K562 (cell line): ENCODE measurements at regions not wholly inside any gene's neighbourhood (a gene's known extent, or its start where the extent isn't known, plus 50 kb on each side); places are given as distances from the start of the nearest gene placed in this dataset.

Experiments used
- BACH1 ChIP-seq: fragments of 200-800 bp; sonication (Bioruptor generic); IDR thresholded peaks from 2 replicates; pipeline ENCODE4 v1.6.1; 2016; ENCODE audit warnings: missing genetic modification characterization, missing compliant biosample characterization
- BDP1 ChIP-seq: IDR thresholded peaks from 3 replicates; pipeline ENCODE4 v1.6.1; 2011; ENCODE audit not compliant: insufficient read length, insufficient read depth
- FOXM1 ChIP-seq, 2 experiments: fragments of 450-650 bp in 1 of 2; sonication (generic) in 1 of 2; formaldehyde crosslinking in 1 of 2; IDR thresholded peaks; 2 replicates each; pipeline versions ENCODE4 v1.6.1 to v1.9.0; 2017 to 2022; ENCODE audit warnings: low read depth in 2 of 2, mild to moderate bottlenecking in 2 of 2, missing genetic modification reagents in 1 of 2, moderate library complexity in 1 of 2
- KAT8 ChIP-seq: fragments of 450-650 bp; IDR thresholded peaks from 2 replicates; pipeline ENCODE4 v1.6.1; 2016; ENCODE audit warnings: low read depth, mild to moderate bottlenecking
- PRMT5 ChIP-seq: sonication (generic); formaldehyde crosslinking; IDR thresholded peaks from 2 replicates; pipeline ENCODE4 v1.5.0; 2020; ENCODE audit warnings: missing genetic modification reagents
- SMC3 ChIP-seq: conservative IDR thresholded peaks from 2 replicates; pipeline ENCODE4 v1.6.1; 2011; ENCODE audit warnings: low read depth, low read length, improper control_type of control experiment; ENCODE audit not compliant: insufficient read depth
- ZFP1 ChIP-seq: fragments of 450-650 bp; formaldehyde crosslinking; IDR thresholded peaks from 2 replicates; pipeline ENCODE4 v1.4.0; 2020; ENCODE audit warnings: mild to moderate bottlenecking, mixed read lengths
- ZNF224 ChIP-seq: sonication (generic); formaldehyde crosslinking; IDR thresholded peaks from 2 replicates; pipeline ENCODE4 v1.8.0; 2022; ENCODE audit warnings: mild to moderate bottlenecking, missing genetic modification reagents
- ZNF354B ChIP-seq: fragments of 250-450 bp; sonication (Bioruptor Pico); IDR thresholded peaks from 2 replicates; pipeline ENCODE4 v1.4.0; 2020
- ZNF589 ChIP-seq: fragments of 200-800 bp; sonication (Bioruptor generic); IDR thresholded peaks from 2 replicates; pipeline ENCODE4 v1.6.1; 2016; ENCODE audit warnings: low read depth, missing genetic modification characterization, missing compliant biosample characterization
- TF ChIP-seq, protein P1 (sequence below): fragments of 450-650 bp; IDR thresholded peaks from 2 replicates; pipeline ENCODE4 v1.6.1; 2016; ENCODE audit warnings: mild to moderate bottlenecking, moderate library complexity
- TF ChIP-seq, protein P2 (sequence below), 3 experiments: IDR thresholded peaks in 2 of 3; conservative IDR thresholded peaks in 1 of 3; 2 replicates each; pipeline ENCODE4 v1.5.1; 2011 to 2012; ENCODE audit warnings: low read length in 3 of 3, mild to moderate bottlenecking in 3 of 3, control low read depth in 2 of 3, improper control_type of control experiment in 1 of 3, inconsistent platforms in 1 of 3, low read depth in 1 of 3, mixed read lengths in 1 of 3, moderate library complexity in 1 of 3; ENCODE audit not compliant: insufficient read depth in 2 of 3

DNA sequence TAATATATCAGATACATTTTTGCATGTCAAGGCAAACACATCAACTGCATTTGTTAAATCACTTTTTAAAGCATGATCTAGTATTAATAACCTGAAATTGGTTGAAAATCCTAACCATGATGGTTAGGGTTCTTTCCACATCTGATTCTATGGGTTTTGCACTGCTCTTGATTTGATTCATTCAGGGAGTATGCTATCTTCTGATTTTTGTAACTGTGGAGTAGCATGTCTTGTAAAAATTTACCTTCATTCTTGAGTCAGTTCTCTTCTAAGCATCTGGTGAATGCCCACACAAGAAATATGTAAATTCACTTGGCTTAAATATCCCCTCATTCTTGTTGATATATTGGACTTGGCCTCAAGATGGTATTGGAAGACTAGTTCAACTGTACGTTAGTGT, 178.7 kb downstream of the KLF6 start:
- TF ChIP-seq ZNF589 (CRISPR knock-in tag) (no peak), KAT8 (no peak), ZNF224 (no peak), FOXM1 (IDR thresholded peaks at IDR 0.05; ENCODE audit: low read depth) (no peak), FOXM1 (CRISPR knock-in tag; IDR thresholded peaks at IDR 0.05; ENCODE audit: low read depth) (no peak), BACH1 (tag) (no peak), ZFP1 (no peak), PRMT5 (CRISPR knock-in tag) (no peak), SMC3 (no peak), ZNF354B (no peak), BDP1 (no peak)
- TF ChIP-seq, protein P1, sequence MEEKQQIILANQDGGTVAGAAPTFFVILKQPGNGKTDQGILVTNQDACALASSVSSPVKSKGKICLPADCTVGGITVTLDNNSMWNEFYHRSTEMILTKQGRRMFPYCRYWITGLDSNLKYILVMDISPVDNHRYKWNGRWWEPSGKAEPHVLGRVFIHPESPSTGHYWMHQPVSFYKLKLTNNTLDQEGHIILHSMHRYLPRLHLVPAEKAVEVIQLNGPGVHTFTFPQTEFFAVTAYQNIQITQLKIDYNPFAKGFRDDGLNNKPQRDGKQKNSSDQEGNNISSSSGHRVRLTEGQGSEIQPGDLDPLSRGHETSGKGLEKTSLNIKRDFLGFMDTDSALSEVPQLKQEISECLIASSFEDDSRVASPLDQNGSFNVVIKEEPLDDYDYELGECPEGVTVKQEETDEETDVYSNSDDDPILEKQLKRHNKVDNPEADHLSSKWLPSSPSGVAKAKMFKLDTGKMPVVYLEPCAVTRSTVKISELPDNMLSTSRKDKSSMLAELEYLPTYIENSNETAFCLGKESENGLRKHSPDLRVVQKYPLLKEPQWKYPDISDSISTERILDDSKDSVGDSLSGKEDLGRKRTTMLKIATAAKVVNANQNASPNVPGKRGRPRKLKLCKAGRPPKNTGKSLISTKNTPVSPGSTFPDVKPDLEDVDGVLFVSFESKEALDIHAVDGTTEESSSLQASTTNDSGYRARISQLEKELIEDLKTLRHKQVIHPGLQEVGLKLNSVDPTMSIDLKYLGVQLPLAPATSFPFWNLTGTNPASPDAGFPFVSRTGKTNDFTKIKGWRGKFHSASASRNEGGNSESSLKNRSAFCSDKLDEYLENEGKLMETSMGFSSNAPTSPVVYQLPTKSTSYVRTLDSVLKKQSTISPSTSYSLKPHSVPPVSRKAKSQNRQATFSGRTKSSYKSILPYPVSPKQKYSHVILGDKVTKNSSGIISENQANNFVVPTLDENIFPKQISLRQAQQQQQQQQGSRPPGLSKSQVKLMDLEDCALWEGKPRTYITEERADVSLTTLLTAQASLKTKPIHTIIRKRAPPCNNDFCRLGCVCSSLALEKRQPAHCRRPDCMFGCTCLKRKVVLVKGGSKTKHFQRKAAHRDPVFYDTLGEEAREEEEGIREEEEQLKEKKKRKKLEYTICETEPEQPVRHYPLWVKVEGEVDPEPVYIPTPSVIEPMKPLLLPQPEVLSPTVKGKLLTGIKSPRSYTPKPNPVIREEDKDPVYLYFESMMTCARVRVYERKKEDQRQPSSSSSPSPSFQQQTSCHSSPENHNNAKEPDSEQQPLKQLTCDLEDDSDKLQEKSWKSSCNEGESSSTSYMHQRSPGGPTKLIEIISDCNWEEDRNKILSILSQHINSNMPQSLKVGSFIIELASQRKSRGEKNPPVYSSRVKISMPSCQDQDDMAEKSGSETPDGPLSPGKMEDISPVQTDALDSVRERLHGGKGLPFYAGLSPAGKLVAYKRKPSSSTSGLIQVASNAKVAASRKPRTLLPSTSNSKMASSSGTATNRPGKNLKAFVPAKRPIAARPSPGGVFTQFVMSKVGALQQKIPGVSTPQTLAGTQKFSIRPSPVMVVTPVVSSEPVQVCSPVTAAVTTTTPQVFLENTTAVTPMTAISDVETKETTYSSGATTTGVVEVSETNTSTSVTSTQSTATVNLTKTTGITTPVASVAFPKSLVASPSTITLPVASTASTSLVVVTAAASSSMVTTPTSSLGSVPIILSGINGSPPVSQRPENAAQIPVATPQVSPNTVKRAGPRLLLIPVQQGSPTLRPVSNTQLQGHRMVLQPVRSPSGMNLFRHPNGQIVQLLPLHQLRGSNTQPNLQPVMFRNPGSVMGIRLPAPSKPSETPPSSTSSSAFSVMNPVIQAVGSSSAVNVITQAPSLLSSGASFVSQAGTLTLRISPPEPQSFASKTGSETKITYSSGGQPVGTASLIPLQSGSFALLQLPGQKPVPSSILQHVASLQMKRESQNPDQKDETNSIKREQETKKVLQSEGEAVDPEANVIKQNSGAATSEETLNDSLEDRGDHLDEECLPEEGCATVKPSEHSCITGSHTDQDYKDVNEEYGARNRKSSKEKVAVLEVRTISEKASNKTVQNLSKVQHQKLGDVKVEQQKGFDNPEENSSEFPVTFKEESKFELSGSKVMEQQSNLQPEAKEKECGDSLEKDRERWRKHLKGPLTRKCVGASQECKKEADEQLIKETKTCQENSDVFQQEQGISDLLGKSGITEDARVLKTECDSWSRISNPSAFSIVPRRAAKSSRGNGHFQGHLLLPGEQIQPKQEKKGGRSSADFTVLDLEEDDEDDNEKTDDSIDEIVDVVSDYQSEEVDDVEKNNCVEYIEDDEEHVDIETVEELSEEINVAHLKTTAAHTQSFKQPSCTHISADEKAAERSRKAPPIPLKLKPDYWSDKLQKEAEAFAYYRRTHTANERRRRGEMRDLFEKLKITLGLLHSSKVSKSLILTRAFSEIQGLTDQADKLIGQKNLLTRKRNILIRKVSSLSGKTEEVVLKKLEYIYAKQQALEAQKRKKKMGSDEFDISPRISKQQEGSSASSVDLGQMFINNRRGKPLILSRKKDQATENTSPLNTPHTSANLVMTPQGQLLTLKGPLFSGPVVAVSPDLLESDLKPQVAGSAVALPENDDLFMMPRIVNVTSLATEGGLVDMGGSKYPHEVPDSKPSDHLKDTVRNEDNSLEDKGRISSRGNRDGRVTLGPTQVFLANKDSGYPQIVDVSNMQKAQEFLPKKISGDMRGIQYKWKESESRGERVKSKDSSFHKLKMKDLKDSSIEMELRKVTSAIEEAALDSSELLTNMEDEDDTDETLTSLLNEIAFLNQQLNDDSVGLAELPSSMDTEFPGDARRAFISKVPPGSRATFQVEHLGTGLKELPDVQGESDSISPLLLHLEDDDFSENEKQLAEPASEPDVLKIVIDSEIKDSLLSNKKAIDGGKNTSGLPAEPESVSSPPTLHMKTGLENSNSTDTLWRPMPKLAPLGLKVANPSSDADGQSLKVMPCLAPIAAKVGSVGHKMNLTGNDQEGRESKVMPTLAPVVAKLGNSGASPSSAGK, result no peak
- TF ChIP-seq, protein P2, sequence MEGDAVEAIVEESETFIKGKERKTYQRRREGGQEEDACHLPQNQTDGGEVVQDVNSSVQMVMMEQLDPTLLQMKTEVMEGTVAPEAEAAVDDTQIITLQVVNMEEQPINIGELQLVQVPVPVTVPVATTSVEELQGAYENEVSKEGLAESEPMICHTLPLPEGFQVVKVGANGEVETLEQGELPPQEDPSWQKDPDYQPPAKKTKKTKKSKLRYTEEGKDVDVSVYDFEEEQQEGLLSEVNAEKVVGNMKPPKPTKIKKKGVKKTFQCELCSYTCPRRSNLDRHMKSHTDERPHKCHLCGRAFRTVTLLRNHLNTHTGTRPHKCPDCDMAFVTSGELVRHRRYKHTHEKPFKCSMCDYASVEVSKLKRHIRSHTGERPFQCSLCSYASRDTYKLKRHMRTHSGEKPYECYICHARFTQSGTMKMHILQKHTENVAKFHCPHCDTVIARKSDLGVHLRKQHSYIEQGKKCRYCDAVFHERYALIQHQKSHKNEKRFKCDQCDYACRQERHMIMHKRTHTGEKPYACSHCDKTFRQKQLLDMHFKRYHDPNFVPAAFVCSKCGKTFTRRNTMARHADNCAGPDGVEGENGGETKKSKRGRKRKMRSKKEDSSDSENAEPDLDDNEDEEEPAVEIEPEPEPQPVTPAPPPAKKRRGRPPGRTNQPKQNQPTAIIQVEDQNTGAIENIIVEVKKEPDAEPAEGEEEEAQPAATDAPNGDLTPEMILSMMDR (IDR thresholded peaks at IDR 0.05 in 2 of 3, conservative IDR thresholded peaks at IDR 0.05 in 1 of 3; ENCODE audit: insufficient read depth in 2 of 3, low read depth in 1 of 3, low read length in 3 of 3), result no peak
